Esophagus muscularis mucosa (tissue), 4 donors: ENCODE measurements at regions not wholly inside any gene's neighbourhood (a gene's known extent, or its start where the extent isn't known, plus 50 kb on each side); places are given as distances from the start of the nearest gene placed in this dataset.

Experiments used
- DNase-seq: peaks from one replicate; pipeline ENCODE4 v3.0.0-alpha.2; 2017; ENCODE audit errors: extremely low spot score
- H3K27ac ChIP-seq, 4 donors: fragments of 200-600 bp; sonication (generic); replicated peaks in 1 of 4; 1 replicate in 3 of 4; 2 replicates in 1 of 4; pipeline ENCODE4 v1.5.1; 2016 to 2019; ENCODE audit warnings: mild to moderate bottlenecking in 1 of 4
- H3K27me3 ChIP-seq, 4 donors: fragments of 200-600 bp; sonication (generic); one replicate each; pipeline versions ENCODE4 v1.5.1 to v1.6.0; 2016 to 2019
- H3K36me3 ChIP-seq, 4 donors: fragments of 200-600 bp; sonication (generic); one replicate each; pipeline ENCODE4 v1.5.1; 2016 to 2019
- H3K4me1 ChIP-seq, 4 donors: fragments of 200-600 bp; sonication (generic); one replicate each; pipeline ENCODE4 v1.5.1; 2016 to 2019
- H3K4me3 ChIP-seq, 4 donors: fragments of 200-600 bp; sonication (generic); 1 replicate in 2 of 4; 2 replicates in 2 of 4; pipeline ENCODE4 v1.5.1; 2016 to 2019; ENCODE audit warnings: mild to moderate bottlenecking in 4 of 4, moderate library complexity in 1 of 4
- H3K9me3 ChIP-seq, 4 donors: fragments of 200-600 bp; sonication (generic); 1 replicate in 3 of 4; 2 replicates in 1 of 4; pipeline ENCODE4 v1.5.1; 2016 to 2019
- CTCF ChIP-seq, 3 experiments: fragments of 200-600 bp in 2 of 3; fragments of 450-650 bp in 1 of 3; sonication (generic) in 2 of 3; IDR thresholded peaks; one replicate each; pipeline ENCODE4 v1.5.1; 2017 to 2019; ENCODE audit warnings: antibody characterized with exemption in 3 of 3, mild to moderate bottlenecking in 2 of 3, moderate library complexity in 1 of 3
- EP300 ChIP-seq: sonication (generic); formaldehyde crosslinking; IDR thresholded peaks from one replicate; pipeline ENCODE4 v1.6.1; 2017; ENCODE audit warnings: antibody characterized with exemption
- POLR2A ChIP-seq: fragments of 450-650 bp; IDR thresholded peaks from one replicate; pipeline ENCODE4 v1.6.1; 2017; ENCODE audit warnings: antibody characterized with exemption, moderate library complexity, mild to moderate bottlenecking, low read depth
- POLR2AphosphoS5 ChIP-seq, 2 donors: sonication (generic); formaldehyde crosslinking; IDR thresholded peaks; one replicate each; pipeline ENCODE4 v1.6.1; 2017; ENCODE audit warnings: antibody characterized with exemption in 2 of 2
- WGBS: methylation state at CpG from one replicate; pipeline ENCODE4 v1.1.5; 2018; 5-methylcytosine and 5-hydroxymethylcytosine counted together
- intact Hi-C: fragments of 100-400 bp; cut with DNase I; formaldehyde crosslinking; loops from one replicate; pipeline ENCODE4 v1.15.1; 2023

GRCh38 chr6:12483712-12484111, 193.6 kb downstream of the EDN1 start:
- no peaks in the 10 kb centered on the region for H3K4me1 ChIP-seq
- no peaks in the 10 kb centered on the region for H3K36me3 ChIP-seq
- intact Hi-C loops: no loop called here
- TF ChIP-seq POLR2A (no peak), EP300 (no peak), CTCF (IDR thresholded peaks at IDR 0.05) (no peak), POLR2AphosphoS5 (IDR thresholded peaks at IDR 0.05) (no peak)
- 67% methylated on average over 5 of the region's 5 CpGs for WGBS
- no peak for DNase-seq
- no peaks in the 10 kb centered on the region for H3K27me3 ChIP-seq
- no peak overlapping the region for H3K4me3 ChIP-seq
- H3K9me3 ChIP-seq: no peaks in the 10 kb centered on the region
- no peak overlapping the region for H3K27ac ChIP-seq

- no peaks in the 10 kb centered on the region for H3K4me1 ChIP-seq
- H3K27me3 ChIP-seq: no peaks in the 10 kb centered on the region
- no peaks in the 10 kb centered on the region for H3K9me3 ChIP-seq
- H3K4me3 ChIP-seq: no peak overlapping the region
- H3K27ac ChIP-seq: no peak overlapping the region
- H3K36me3 ChIP-seq: no peaks in the 10 kb centered on the region
- DNase-seq: no peak
- intact Hi-C loops: no loop called here
- WGBS: 83% methylated on average over 3 of the region's 3 CpGs
- TF ChIP-seq POLR2AphosphoS5 (IDR thresholded peaks at IDR 0.05): no peak
- TF ChIP-seq EP300: no peak
- TF ChIP-seq POLR2A: no peak
- TF ChIP-seq CTCF (IDR thresholded peaks at IDR 0.05): no peak
Observed at GRCh38 chr6:12484519-12484918, 194.4 kb downstream of the EDN1 start.

- Histone ChIP-seq H3K36me3 (no peaks in the 10 kb centered on the region), H3K27ac (no peak overlapping the region), H3K9me3 (no peaks in the 10 kb centered on the region), H3K27me3 (no peaks in the 10 kb centered on the region), H3K4me3 (no peak overlapping the region), H3K4me1 (no peaks in the 10 kb centered on the region)
- intact Hi-C loops: no loop called here
- no peak for DNase-seq
- 90% methylated on average over 8 of the region's 8 CpGs for WGBS
- TF ChIP-seq POLR2AphosphoS5 (IDR thresholded peaks at IDR 0.05) (no peak), CTCF (IDR thresholded peaks at IDR 0.05) (no peak)
Observed at GRCh38 chr6:12485226-12485764, 195.1 kb downstream of the EDN1 start.

GRCh38 chr6:12485837-12486236, 195.7 kb downstream of the EDN1 start:
- DNase-seq: no peak
- Histone ChIP-seq H3K9me3 (no peaks in the 10 kb centered on the region), H3K27ac (no peak overlapping the region), H3K4me1 (peaks cover 0 to 4% (median 0%) of the 10 kb centered on the region in 4 donors), H3K36me3 (no peaks in the 10 kb centered on the region), H3K27me3 (no peaks in the 10 kb centered on the region), H3K4me3 (no peak overlapping the region)
- 94% methylated on average over 3 of the region's 3 CpGs for WGBS
- intact Hi-C loops: no loop called here
- TF ChIP-seq POLR2A: no peak
- TF ChIP-seq EP300: no peak
- TF ChIP-seq CTCF (IDR thresholded peaks at IDR 0.05): no peak
- TF ChIP-seq POLR2AphosphoS5 (IDR thresholded peaks at IDR 0.05): no peak

- H3K27ac ChIP-seq: no peak overlapping the region
- H3K4me3 ChIP-seq: no peak overlapping the region
- intact Hi-C loops: no loop called here
- no peaks in the 10 kb centered on the region for H3K9me3 ChIP-seq
- peaks cover 0 to 8% (median 0%) of the 10 kb centered on the region in 4 donors for H3K4me1 ChIP-seq
- no peaks in the 10 kb centered on the region for H3K36me3 ChIP-seq
- H3K27me3 ChIP-seq: no peaks in the 10 kb centered on the region
- TF ChIP-seq CTCF (IDR thresholded peaks at IDR 0.05) (no peak), POLR2AphosphoS5 (IDR thresholded peaks at IDR 0.05) (no peak), EP300 (no peak), POLR2A (no peak)
- WGBS: 70% methylated on average over 2 of the region's 2 CpGs
- DNase-seq: no peak
Observed at GRCh38 chr6:12490351-12490903, 200.3 kb downstream of the EDN1 start.
